GM19452 (cell line): ENCODE measurements at regions not wholly inside any gene's neighbourhood (a gene's known extent, or its start where the extent isn't known, plus 50 kb on each side); places are given as distances from the start of the nearest gene placed in this dataset.
"Not testable (repeated sequence)": the region's sequence is repeated elsewhere in the genome, so short reads cannot be mapped to it uniquely, and the experiment has no call there.

ENCODE experiments used
- ATAC-seq: cut with Tn5 transposase; IDR thresholded peaks from one replicate; pipeline ENCODE4 v1.9.1; 2021; ENCODE audit not compliant: unreplicated experiment

DNA sequence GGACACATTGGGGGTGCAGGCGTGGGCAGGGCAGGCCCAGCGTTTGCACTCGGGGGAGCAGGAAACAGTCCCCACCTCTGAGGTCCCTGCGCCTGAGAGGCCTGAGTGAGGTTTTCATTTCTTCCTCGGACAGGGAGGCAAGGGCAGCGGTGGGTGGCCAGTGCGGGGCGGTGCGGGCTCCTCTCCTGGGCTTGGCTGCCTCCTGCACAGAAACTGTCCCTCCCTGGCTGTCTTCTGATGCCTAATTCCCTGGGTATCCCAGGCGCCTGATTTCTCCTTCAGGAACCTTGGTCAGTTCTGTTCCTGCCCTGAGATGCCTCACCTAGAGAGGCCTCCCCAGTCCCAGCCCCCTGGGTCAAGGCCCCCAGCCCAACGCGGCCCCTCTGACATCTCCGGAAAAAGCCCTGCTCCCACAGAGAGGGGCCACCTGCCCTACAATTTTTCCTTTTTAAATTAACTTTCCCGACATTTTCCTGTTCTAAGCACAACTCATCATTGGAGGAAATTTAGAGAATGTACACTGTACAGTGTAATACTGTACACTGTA is 260.3 kb downstream of the ADGRD1 start:
- no peak for ATAC-seq

DNA sequence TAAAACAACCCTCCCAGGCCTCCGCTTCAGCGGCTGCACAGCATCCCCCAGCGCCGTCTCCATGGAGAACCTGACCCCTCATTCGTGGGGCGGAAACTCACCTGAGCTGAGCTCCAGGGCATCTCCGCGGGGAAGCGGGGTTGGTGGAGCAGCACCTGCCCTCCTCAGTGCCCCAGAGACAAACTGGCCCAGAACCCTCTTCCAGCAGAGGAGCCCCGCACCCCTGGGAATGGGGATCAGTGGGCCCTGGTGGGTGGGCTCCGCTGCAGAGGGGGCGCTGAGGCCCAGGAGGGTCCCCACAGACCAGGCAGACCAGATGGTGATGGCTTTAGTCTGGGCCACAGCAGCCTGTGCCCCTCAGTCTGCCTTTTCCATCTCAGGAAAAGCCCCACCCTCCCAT is 261.2 kb downstream of the ADGRD1 start:
- not testable (repeated sequence) for ATAC-seq

DNA sequence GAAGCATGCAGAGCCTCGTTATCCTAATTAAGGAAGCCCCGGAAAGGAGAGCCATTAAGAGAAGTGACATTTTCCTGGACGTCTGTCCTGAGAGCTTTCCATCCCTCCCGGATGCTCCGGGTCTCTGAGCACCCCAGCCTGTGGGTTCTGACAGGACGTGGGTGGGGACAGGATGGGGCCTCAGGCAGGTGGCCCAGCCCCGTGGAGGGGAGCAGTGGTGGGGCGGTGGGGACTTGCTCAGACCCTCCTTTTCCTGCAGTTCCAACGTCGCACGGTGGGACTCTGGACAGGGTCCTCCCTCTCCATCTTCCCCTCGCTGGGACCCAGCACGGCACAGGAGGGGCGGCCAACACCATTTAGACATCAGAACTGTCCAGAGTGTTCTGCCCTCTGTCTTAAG is 262.9 kb downstream of the ADGRD1 start:
- not testable (repeated sequence) for ATAC-seq

GRCh38 chr12:131217024-131217586 is 263.4 kb downstream of the ADGRD1 start:
- ATAC-seq, result no peak

GRCh38 chr12:131218026-131218922 is 264.6 kb downstream of the ADGRD1 start:
- ATAC-seq, result no peak

GRCh38 chr12:131218923-131219669 is 265.4 kb downstream of the ADGRD1 start:
- no peak for ATAC-seq

- no peak for ATAC-seq
Measured at GRCh38 chr12:131219670-131220330, 266.1 kb downstream of the ADGRD1 start.

DNA sequence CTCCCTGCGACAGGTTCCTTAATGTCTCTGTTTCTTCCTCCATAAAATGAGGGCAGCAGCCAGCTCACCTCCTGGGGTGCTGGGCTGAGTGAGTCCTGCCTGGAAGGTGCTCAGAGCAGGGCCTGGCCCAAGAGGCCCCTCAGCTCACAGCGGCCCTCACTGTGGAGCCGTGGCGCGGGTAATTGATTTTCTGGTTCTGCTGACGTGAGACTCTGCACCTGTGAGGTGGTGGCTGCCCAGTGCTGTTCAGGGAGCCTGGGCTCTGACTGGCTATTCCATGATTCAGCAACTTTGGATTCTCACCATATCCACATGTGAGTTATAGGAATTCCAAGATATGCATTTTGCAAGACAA is 266.6 kb downstream of the ADGRD1 start:
- no peak for ATAC-seq

DNA sequence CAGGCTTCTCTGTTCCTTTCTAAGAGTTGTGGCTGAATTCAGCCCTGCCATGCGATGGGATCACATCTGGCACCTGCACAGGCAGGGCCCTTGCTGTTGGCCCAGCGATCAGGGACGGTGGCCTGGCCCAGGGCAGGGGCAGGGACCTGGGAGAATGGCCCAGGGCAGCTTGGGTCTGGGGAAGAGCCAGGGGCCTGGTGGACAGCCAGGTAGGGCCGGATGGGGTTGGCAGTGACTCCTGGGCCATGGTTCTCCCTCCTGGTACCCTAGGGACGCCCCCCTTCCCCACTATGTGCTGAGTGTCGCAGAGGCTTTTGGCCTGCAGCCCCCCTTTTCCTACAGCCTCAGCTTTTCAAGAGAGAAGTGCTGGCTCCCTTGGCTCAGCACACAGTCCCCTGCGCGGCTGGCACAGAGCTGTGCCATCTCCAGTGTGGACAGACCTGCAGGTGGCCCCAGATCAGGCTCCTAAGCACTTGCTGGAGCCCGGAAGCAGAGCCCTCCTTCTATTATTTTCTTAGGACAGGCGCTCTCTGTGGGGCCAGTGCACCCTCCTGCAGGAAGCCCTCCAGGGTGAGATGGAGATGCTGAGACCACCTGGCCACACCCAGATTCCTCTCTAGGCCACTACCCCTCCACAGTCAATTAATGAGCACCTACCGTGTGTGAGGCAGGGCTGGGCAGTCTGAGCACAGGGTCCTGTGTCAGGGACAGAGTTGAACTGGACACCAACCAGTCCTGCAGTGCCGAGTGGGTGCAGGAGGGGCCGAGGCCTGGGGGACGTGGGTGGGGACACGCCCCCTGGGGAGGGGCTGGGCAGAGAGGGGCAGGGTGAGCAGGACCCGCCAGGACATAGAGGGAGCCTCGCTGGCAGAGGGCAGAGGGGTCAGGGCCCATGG is 267.6 kb downstream of the ADGRD1 start:
- no peak for ATAC-seq

GRCh38 chr12:131221957-131222328 is 268.2 kb downstream of the ADGRD1 start:
- ATAC-seq, result no peak

DNA sequence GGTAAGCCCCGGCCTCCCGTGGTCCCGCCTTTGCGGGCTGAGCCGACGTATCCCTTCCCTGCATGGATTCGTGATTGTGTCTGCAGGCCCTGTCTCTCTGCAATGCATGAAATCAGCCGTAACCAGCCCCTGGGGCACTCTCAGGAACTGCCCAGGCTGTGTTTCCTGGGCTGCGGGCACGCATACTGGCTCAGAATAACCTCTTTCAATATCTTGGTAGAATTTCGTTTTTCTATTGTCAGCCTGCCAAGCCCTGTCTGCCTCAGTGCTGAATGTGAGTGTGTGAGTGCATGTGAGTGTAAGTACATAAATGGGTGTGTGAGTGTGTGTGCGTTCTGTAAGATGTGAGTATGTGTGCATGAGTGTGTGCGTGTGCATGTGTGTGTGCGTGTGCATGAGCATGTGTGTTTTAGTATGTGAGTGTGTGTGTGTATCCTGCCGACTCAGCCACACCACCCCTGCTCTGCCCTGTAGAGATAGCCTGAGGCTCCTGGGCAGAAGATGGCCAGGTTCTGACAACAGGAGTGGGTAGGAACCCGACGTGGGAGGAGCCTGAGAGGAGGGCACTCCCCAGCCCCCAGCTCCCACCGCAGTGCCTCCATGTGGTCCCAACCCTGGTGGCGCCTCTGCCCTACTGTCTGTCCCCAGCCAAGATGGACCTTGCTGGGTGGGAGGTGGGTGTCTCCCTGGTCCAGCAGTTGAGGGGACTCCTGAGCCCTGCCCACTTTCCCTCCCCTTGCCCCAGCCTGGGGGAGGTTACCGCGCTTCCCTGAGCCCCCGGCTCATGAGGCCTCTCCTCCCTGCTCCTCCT is 268.8 kb downstream of the ADGRD1 start:
- ATAC-seq, result peak; percentile 65

DNA sequence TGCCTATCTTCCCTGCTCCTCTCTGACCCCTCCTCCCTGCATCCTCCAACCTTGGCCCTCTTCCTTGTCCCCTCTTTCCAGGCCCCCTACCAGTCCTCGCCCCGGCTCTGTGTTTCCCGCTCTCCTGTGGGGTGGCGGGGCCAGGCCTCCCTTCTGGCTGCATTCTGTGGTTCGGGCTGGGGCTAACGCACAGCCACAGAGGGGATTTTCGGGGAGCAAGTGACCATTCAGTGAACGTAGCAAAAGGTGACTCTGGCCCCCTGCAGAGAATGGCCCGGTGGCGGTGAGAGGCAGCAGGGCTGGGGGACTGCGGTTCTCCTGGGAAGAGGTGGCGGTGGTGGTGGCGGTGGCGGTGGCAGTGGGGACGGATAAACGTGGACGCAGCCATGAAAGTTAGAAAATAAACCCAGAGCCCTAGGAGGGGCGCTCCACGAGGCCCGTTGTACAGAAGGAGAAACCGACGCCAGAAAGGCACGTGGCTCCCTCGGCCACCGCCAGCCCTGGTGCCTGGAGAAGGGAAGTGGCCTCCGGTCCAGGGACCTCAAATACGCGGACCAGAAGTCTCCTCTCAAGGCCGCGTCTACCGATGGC is 269.6 kb downstream of the ADGRD1 start:
- ATAC-seq, result no peak

- ATAC-seq, result no peak
Measured at GRCh38 chr12:131223791-131224225, 270.1 kb downstream of the ADGRD1 start.

- ATAC-seq, result not testable (repeated sequence)
Measured at GRCh38 chr12:131224226-131225065, 270.7 kb downstream of the ADGRD1 start.

- not testable (repeated sequence) for ATAC-seq
Measured at GRCh38 chr12:131225066-131225380, 271.3 kb downstream of the ADGRD1 start.

DNA sequence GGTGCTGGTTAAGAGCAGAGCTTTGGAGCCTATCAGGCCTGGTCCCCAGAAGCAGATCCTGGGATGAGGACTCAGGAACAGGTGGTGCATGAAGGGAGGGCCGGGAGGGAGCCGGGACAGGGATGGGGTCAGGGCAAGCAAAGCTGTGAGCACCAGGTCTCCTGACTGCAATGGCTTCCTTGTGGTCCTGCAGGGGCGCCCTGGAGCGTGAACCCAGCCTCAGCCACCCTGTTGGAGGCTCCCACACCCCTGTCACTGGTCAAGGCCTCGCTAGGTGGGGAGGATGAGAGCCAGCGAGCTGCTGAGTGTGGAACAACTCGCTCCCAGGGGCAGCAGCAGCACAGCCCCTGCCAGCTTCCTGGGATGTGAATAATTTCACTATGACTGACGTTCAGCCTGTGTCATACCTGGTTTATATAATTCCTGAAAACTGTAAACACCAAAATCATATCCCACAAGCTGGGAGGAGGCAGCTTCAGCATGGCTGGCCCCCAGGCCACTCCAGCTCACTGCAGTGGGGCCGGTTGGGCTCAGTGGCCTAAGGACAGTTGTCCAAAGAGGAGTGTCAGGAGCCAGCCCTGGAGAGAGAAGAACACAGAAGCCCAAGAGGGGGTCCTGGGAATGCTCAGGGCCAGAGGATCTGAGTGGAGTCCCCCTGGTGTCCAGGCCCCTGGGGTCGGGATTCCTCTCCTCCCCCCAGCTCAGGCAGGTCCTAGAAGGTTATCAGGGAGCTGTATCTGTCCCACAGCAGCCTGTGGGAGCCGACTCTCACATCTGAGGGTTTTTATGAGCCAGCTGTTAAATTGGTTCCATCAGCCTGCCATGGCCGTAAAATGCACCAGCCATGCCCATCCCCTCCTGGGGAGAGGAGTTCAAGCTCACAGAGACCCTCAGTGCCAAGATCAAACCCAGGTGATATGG is 272.9 kb downstream of the ADGRD1 start:
- ATAC-seq, result no peak

- not testable (repeated sequence) for ATAC-seq
Measured at GRCh38 chr12:131227641-131228040, 273.9 kb downstream of the ADGRD1 start.
